NCI-H524 treated with DMSO at 0.1 percent for 48 hours (cell line): ENCODE measurements at regions not wholly inside any gene's neighbourhood (a gene's known extent, or its start where the extent isn't known, plus 50 kb on each side); places are given as distances from the start of the nearest gene placed in this dataset.

Experiments
- DNase-seq: peaks from one replicate; lab custom pipeline; 2025; lab: John Stamatoyannopoulos, UW

- DNase-seq, result no peak
Measured at GRCh38 chr1:182122256-182122912, 60.9 kb upstream of the ZNF648 start.

- no peak for DNase-seq
Measured at GRCh38 chr1:182121787-182122186, 60.3 kb upstream of the ZNF648 start.

- no peak for DNase-seq
Measured at GRCh38 chr1:182120411-182121258, 59.1 kb upstream of the ZNF648 start.

GRCh38 chr1:182119631-182120030 lies 58.1 kb upstream of the ZNF648 start:
- DNase-seq, result no peak

- no peak for DNase-seq
Measured at GRCh38 chr1:182118851-182119250, 57.3 kb upstream of the ZNF648 start.

- no peak for DNase-seq
Measured at GRCh38 chr1:182114627-182115023, 53.1 kb upstream of the ZNF648 start.

- DNase-seq, result no peak
Measured at GRCh38 chr1:182113879-182114626, 52.5 kb upstream of the ZNF648 start.

- no peak for DNase-seq
Measured at GRCh38 chr1:182111496-182111895, 50.0 kb upstream of the ZNF648 start.
